HUES64 (cell line): ENCODE measurements at regions not wholly inside any gene's neighbourhood (a gene's known extent, or its start where the extent isn't known, plus 50 kb on each side); places are given as distances from the start of the nearest gene placed in this dataset.

Experiments
- H3K27ac ChIP-seq: 2 replicates; pipeline ENCODE4 v1.7.0; 2013; ENCODE audit warnings: low read depth, low read length, inconsistent platforms
- H3K27me3 ChIP-seq: 2 replicates; pipeline ENCODE4 v1.6.1; 2013; ENCODE audit warnings: mild to moderate bottlenecking, low read length; ENCODE audit not compliant: insufficient read depth
- H3K36me3 ChIP-seq: 2 replicates; pipeline ENCODE4 v1.6.1; 2013; ENCODE audit warnings: mild to moderate bottlenecking, low read length; ENCODE audit not compliant: insufficient read depth
- H3K4me1 ChIP-seq: 2 replicates; pipeline ENCODE4 v1.6.1; 2013; ENCODE audit warnings: mild to moderate bottlenecking, low read length, moderate library complexity; ENCODE audit not compliant: insufficient read depth
- H3K4me3 ChIP-seq: 2 replicates; pipeline ENCODE4 v1.5.1; 2013; ENCODE audit warnings: mild to moderate bottlenecking, low read length, moderate library complexity
- H3K9ac ChIP-seq: 2 replicates; pipeline ENCODE4 v1.6.1; 2013; ENCODE audit warnings: mild to moderate bottlenecking, low read depth, low read length
- H3K9me3 ChIP-seq: 2 replicates; pipeline ENCODE4 v1.6.1; 2013; ENCODE audit warnings: low read depth, low read length; ENCODE audit not compliant: insufficient read depth
- WGBS: fragments of 150-250, 120-280 bp; methylation state at CpG from one replicate; pipeline ENCODE4 v1.1.7; 2013; ENCODE audit warnings: missing lambda C conversion rate; 5-methylcytosine and 5-hydroxymethylcytosine counted together

- Histone ChIP-seq H3K4me3 (no peak overlapping the region), H3K27ac (no peak overlapping the region), H3K36me3 (no peaks in the 10 kb centered on the region), H3K27me3 (no peaks in the 10 kb centered on the region), H3K4me1 (no peaks in the 10 kb centered on the region), H3K9me3 (no peaks in the 10 kb centered on the region), H3K9ac (no peak overlapping the region)
Observed at GRCh38 chr4:177091515-177091914, 218.2 kb upstream of the NEIL3 start.

GRCh38 chr4:177092807-177093206, 216.9 kb upstream of the NEIL3 start:
- no peak overlapping the region for H3K4me3 ChIP-seq
- 100% methylated on average over 2 of the region's 2 CpGs for WGBS
- H3K27me3 ChIP-seq: no peaks in the 10 kb centered on the region
- H3K27ac ChIP-seq: no peak overlapping the region
- H3K9ac ChIP-seq: no peak overlapping the region
- no peaks in the 10 kb centered on the region for H3K4me1 ChIP-seq
- H3K9me3 ChIP-seq: no peaks in the 10 kb centered on the region
- no peaks in the 10 kb centered on the region for H3K36me3 ChIP-seq

GRCh38 chr4:177093964-177094363, 215.7 kb upstream of the NEIL3 start:
- no peak overlapping the region for H3K27ac ChIP-seq
- no peaks in the 10 kb centered on the region for H3K9me3 ChIP-seq
- H3K4me3 ChIP-seq: no peak overlapping the region
- H3K4me1 ChIP-seq: no peaks in the 10 kb centered on the region
- H3K27me3 ChIP-seq: no peaks in the 10 kb centered on the region
- no peak overlapping the region for H3K9ac ChIP-seq
- no peaks in the 10 kb centered on the region for H3K36me3 ChIP-seq
- 100% methylated on average over 1 of the region's 1 CpG for WGBS

- H3K9me3 ChIP-seq: no peaks in the 10 kb centered on the region
- WGBS: 95% methylated on average over 5 of the region's 6 CpGs
Observed at GRCh38 chr4:177097291-177097690, 212.4 kb upstream of the NEIL3 start.

GRCh38 chr4:177099211-177099610, 210.5 kb upstream of the NEIL3 start:
- Histone ChIP-seq H3K9me3 (no peaks in the 10 kb centered on the region), H3K36me3 (no peaks in the 10 kb centered on the region), H3K4me3 (no peak overlapping the region), H3K27me3 (no peaks in the 10 kb centered on the region), H3K27ac (no peak overlapping the region), H3K9ac (no peak overlapping the region), H3K4me1 (no peaks in the 10 kb centered on the region)
- 97% methylated on average over 5 of the region's 6 CpGs for WGBS

More at GRCh38 chr4:177097291-177097690, 212.4 kb upstream of the NEIL3 start:
- Histone ChIP-seq H3K9ac (no peak overlapping the region), H3K4me1 (no peaks in the 10 kb centered on the region), H3K27ac (no peak overlapping the region), H3K27me3 (no peaks in the 10 kb centered on the region), H3K4me3 (no peak overlapping the region), H3K36me3 (no peaks in the 10 kb centered on the region)

GRCh38 chr4:177100307-177100706, 209.4 kb upstream of the NEIL3 start:
- Histone ChIP-seq H3K27me3 (no peaks in the 10 kb centered on the region), H3K9ac (no peak overlapping the region), H3K36me3 (no peaks in the 10 kb centered on the region), H3K4me3 (no peak overlapping the region), H3K4me1 (no peaks in the 10 kb centered on the region), H3K27ac (no peak overlapping the region), H3K9me3 (no peaks in the 10 kb centered on the region)
- WGBS: 91% methylated on average over 3 of the region's 3 CpGs

GRCh38 chr4:177103619-177104018, 206.1 kb upstream of the NEIL3 start:
- H3K4me1 ChIP-seq: no peaks in the 10 kb centered on the region
- no peaks in the 10 kb centered on the region for H3K9me3 ChIP-seq
- no peaks in the 10 kb centered on the region for H3K27me3 ChIP-seq
- H3K9ac ChIP-seq: no peak overlapping the region
- no peak overlapping the region for H3K27ac ChIP-seq
- no peaks in the 10 kb centered on the region for H3K36me3 ChIP-seq
- no peak overlapping the region for H3K4me3 ChIP-seq

- H3K36me3 ChIP-seq: no peaks in the 10 kb centered on the region
- no peak overlapping the region for H3K9ac ChIP-seq
- H3K4me1 ChIP-seq: no peaks in the 10 kb centered on the region
- WGBS: 94% methylated on average over 6 of the region's 6 CpGs
- H3K4me3 ChIP-seq: no peak overlapping the region
- H3K27me3 ChIP-seq: no peaks in the 10 kb centered on the region
- no peaks in the 10 kb centered on the region for H3K9me3 ChIP-seq
- no peak overlapping the region for H3K27ac ChIP-seq
Observed at GRCh38 chr4:177105536-177105935, 204.1 kb upstream of the NEIL3 start.

GRCh38 chr4:177107288-177107921, 202.3 kb upstream of the NEIL3 start:
- Histone ChIP-seq H3K27me3 (no peaks in the 10 kb centered on the region), H3K9me3 (no peaks in the 10 kb centered on the region), H3K36me3 (no peaks in the 10 kb centered on the region), H3K9ac (no peak overlapping the region), H3K4me1 (no peaks in the 10 kb centered on the region), H3K4me3 (no peak overlapping the region), H3K27ac (no peak overlapping the region)
- 86% methylated on average over 4 of the region's 4 CpGs for WGBS

GRCh38 chr4:177108708-177109107, 201.0 kb upstream of the NEIL3 start:
- H3K9me3 ChIP-seq: no peaks in the 10 kb centered on the region
- 85% methylated on average over 1 of the region's 1 CpG for WGBS
- H3K9ac ChIP-seq: no peak overlapping the region
- H3K27me3 ChIP-seq: no peaks in the 10 kb centered on the region
- H3K27ac ChIP-seq: no peak overlapping the region
- H3K4me1 ChIP-seq: no peaks in the 10 kb centered on the region
- H3K36me3 ChIP-seq: no peaks in the 10 kb centered on the region
- H3K4me3 ChIP-seq: no peak overlapping the region

GRCh38 chr4:177109769-177110168, 199.9 kb upstream of the NEIL3 start:
- no peak overlapping the region for H3K9ac ChIP-seq
- no peak overlapping the region for H3K4me3 ChIP-seq
- H3K9me3 ChIP-seq: no peaks in the 10 kb centered on the region
- H3K27me3 ChIP-seq: no peaks in the 10 kb centered on the region
- no peak overlapping the region for H3K27ac ChIP-seq
- no peaks in the 10 kb centered on the region for H3K36me3 ChIP-seq
- H3K4me1 ChIP-seq: no peaks in the 10 kb centered on the region
- 94% methylated on average over 1 of the region's 1 CpG for WGBS

GRCh38 chr4:177116161-177116560, 193.5 kb upstream of the NEIL3 start:
- H3K9ac ChIP-seq: no peak overlapping the region
- H3K36me3 ChIP-seq: no peaks in the 10 kb centered on the region
- H3K4me1 ChIP-seq: peaks cover 21% of the 10 kb centered on the region; the same call in 1 of the 2 replicates
- H3K27me3 ChIP-seq: no peaks in the 10 kb centered on the region
- H3K27ac ChIP-seq: no peak overlapping the region
- WGBS: no CpG with 5 or more reads among the region's 3 CpGs
- H3K4me3 ChIP-seq: no peak overlapping the region
- H3K9me3 ChIP-seq: peaks cover 4% of the 10 kb centered on the region; the same call in 1 of the 2 replicates
